HepG2 (cell line): ENCODE measurements at regions not wholly inside any gene's neighbourhood (a gene's known extent, or its start where the extent isn't known, plus 50 kb on each side); places are given as distances from the start of the nearest gene placed in this dataset.

Experiments
- HHEX ChIP-seq: IDR thresholded peaks from 2 replicates; pipeline ENCODE4 v1.6.1; 2016; ENCODE audit warnings: control low read depth
- KDM5A ChIP-seq: fragments of 200-600 bp; sonication (generic); IDR thresholded peaks from 2 replicates; pipeline ENCODE4 v1.7.0; 2018; ENCODE audit warnings: antibody characterized with exemption, mild to moderate bottlenecking, low read length, borderline replicate concordance
- MEIS2 ChIP-seq: sonication (generic); formaldehyde crosslinking; IDR thresholded peaks from 2 replicates; pipeline ENCODE4 v1.9.0; 2021; ENCODE audit warnings: mild to moderate bottlenecking, missing genetic modification reagents
- NFIB ChIP-seq: sonication (generic); formaldehyde crosslinking; IDR thresholded peaks from 2 replicates; pipeline ENCODE4 v1.9.0; 2021; ENCODE audit warnings: missing genetic modification reagents, mild to moderate bottlenecking, borderline replicate concordance
- NFKB2 ChIP-seq: sonication (generic); formaldehyde crosslinking; IDR thresholded peaks from 2 replicates; pipeline ENCODE4 v1.4.0; 2020; ENCODE audit warnings: missing genetic modification reagents, borderline replicate concordance
- PAWR ChIP-seq: sonication (generic); formaldehyde crosslinking; IDR thresholded peaks from 2 replicates; pipeline ENCODE4 v1.4.0; 2020; ENCODE audit warnings: missing genetic modification reagents, mild to moderate bottlenecking, borderline replicate concordance
- RELA ChIP-seq: sonication (generic); formaldehyde crosslinking; IDR thresholded peaks from 2 replicates; pipeline ENCODE4 v1.4.0; 2020; ENCODE audit warnings: missing genetic modification reagents
- RXRB ChIP-seq: IDR thresholded peaks from 2 replicates; pipeline ENCODE4 v1.6.1; 2016; ENCODE audit warnings: borderline replicate concordance, missing genetic modification reagents, missing compliant biosample characterization
- YEATS2 ChIP-seq: sonication (generic); formaldehyde crosslinking; IDR thresholded peaks from 2 replicates; pipeline ENCODE4 v1.4.0; 2020; ENCODE audit warnings: missing genetic modification reagents, borderline replicate concordance
- ZNF720 ChIP-seq: sonication (generic); formaldehyde crosslinking; IDR thresholded peaks from 2 replicates; pipeline ENCODE4 v1.4.0; 2020; ENCODE audit warnings: missing genetic modification reagents
- TF ChIP-seq, protein P1 (sequence below): sonication (generic); formaldehyde crosslinking; IDR thresholded peaks from 2 replicates; pipeline ENCODE4 v1.4.0; 2020; ENCODE audit warnings: mild to moderate bottlenecking, missing genetic modification reagents, borderline replicate concordance
- TF ChIP-seq, protein P2 (sequence below): sonication (generic); formaldehyde crosslinking; IDR thresholded peaks from 2 replicates; pipeline ENCODE4; 2020; ENCODE audit warnings: missing genetic modification reagents, mild to moderate bottlenecking, borderline replicate concordance
- TF ChIP-seq, protein P3 (sequence below): sonication (generic); formaldehyde crosslinking; IDR thresholded peaks from 2 replicates; pipeline ENCODE4 v1.5.0; 2020; ENCODE audit warnings: missing genetic modification reagents
- TF ChIP-seq, protein P4 (sequence below): sonication (generic); formaldehyde crosslinking; IDR thresholded peaks from 2 replicates; pipeline ENCODE4 v1.4.0; 2020; ENCODE audit warnings: missing genetic modification reagents, borderline replicate concordance

DNA sequence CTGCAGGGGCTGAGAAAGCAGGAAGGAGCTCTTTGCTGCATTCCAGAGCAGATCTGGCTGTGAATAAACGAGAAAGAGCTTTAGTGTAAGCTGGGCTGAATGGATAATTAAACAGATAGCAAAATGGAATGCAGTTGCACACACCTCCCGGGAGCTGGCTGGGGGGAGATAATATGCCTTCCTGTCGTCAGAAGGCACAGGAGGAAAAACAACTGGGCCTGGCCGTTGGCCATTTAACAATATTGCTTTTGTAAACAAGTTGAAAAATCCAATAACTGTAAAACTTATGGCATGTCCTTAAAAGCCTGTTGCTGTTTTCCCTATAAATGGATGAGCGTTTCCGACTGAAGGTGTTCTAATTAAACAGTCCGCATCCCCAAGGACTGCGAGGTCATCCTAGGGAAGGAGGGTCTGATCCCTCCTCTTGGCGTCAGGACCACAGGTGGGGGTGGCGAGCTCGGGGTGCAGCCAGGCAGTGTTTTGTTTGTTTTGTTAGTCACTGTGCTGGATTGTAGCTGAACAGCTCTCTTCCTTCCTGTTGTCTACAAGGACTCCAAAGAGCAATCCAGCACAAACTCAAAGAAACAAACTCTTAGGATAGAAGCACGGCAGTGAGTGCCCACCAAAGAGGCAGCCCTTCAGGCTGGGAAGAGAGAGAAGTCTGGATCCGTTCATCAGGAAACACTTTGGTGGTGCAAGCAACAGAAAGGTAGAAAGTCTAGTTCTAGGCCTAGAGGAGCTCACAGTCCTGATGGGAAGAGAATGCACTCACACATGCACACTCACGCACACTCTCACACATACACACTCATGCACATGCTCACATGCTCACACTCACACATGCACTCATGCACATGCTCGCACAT, 133.4 kb upstream of the SMAD3 start (continued):
- TF ChIP-seq, protein P1, sequence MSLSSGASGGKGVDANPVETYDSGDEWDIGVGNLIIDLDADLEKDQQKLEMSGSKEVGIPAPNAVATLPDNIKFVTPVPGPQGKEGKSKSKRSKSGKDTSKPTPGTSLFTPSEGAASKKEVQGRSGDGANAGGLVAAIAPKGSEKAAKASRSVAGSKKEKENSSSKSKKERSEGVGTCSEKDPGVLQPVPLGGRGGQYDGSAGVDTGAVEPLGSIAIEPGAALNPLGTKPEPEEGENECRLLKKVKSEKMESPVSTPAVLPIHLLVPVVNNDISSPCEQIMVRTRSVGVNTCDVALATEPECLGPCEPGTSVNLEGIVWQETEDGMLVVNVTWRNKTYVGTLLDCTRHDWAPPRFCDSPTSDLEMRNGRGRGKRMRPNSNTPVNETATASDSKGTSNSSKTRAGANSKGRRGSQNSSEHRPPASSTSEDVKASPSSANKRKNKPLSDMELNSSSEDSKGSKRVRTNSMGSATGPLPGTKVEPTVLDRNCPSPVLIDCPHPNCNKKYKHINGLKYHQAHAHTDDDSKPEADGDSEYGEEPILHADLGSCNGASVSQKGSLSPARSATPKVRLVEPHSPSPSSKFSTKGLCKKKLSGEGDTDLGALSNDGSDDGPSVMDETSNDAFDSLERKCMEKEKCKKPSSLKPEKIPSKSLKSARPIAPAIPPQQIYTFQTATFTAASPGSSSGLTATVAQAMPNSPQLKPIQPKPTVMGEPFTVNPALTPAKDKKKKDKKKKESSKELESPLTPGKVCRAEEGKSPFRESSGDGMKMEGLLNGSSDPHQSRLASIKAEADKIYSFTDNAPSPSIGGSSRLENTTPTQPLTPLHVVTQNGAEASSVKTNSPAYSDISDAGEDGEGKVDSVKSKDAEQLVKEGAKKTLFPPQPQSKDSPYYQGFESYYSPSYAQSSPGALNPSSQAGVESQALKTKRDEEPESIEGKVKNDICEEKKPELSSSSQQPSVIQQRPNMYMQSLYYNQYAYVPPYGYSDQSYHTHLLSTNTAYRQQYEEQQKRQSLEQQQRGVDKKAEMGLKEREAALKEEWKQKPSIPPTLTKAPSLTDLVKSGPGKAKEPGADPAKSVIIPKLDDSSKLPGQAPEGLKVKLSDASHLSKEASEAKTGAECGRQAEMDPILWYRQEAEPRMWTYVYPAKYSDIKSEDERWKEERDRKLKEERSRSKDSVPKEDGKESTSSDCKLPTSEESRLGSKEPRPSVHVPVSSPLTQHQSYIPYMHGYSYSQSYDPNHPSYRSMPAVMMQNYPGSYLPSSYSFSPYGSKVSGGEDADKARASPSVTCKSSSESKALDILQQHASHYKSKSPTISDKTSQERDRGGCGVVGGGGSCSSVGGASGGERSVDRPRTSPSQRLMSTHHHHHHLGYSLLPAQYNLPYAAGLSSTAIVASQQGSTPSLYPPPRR (CRISPR knock-in tag): peak; percentile 54
- TF ChIP-seq KDM5A (no peak), RELA (CRISPR knock-in tag) (no peak), MEIS2 (CRISPR knock-in tag) (no peak), RXRB (CRISPR knock-in tag) (peak; percentile 88), PAWR (no peak), NFIB (CRISPR knock-in tag) (no peak), NFKB2 (CRISPR knock-in tag) (no peak), ZNF720 (no peak), HHEX (peak; percentile 39; the same call in 1 of the 2 replicates), YEATS2 (CRISPR knock-in tag) (peak; percentile 17; the same call in 1 of the 2 replicates)
- TF ChIP-seq, protein P2, sequence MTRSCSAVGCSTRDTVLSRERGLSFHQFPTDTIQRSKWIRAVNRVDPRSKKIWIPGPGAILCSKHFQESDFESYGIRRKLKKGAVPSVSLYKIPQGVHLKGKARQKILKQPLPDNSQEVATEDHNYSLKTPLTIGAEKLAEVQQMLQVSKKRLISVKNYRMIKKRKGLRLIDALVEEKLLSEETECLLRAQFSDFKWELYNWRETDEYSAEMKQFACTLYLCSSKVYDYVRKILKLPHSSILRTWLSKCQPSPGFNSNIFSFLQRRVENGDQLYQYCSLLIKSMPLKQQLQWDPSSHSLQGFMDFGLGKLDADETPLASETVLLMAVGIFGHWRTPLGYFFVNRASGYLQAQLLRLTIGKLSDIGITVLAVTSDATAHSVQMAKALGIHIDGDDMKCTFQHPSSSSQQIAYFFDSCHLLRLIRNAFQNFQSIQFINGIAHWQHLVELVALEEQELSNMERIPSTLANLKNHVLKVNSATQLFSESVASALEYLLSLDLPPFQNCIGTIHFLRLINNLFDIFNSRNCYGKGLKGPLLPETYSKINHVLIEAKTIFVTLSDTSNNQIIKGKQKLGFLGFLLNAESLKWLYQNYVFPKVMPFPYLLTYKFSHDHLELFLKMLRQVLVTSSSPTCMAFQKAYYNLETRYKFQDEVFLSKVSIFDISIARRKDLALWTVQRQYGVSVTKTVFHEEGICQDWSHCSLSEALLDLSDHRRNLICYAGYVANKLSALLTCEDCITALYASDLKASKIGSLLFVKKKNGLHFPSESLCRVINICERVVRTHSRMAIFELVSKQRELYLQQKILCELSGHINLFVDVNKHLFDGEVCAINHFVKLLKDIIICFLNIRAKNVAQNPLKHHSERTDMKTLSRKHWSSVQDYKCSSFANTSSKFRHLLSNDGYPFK (CRISPR knock-in tag): peak; percentile 46; the same call in 1 of the 2 replicates
- TF ChIP-seq, protein P3, sequence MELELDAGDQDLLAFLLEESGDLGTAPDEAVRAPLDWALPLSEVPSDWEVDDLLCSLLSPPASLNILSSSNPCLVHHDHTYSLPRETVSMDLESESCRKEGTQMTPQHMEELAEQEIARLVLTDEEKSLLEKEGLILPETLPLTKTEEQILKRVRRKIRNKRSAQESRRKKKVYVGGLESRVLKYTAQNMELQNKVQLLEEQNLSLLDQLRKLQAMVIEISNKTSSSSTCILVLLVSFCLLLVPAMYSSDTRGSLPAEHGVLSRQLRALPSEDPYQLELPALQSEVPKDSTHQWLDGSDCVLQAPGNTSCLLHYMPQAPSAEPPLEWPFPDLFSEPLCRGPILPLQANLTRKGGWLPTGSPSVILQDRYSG: no peak
- TF ChIP-seq, protein P4, sequence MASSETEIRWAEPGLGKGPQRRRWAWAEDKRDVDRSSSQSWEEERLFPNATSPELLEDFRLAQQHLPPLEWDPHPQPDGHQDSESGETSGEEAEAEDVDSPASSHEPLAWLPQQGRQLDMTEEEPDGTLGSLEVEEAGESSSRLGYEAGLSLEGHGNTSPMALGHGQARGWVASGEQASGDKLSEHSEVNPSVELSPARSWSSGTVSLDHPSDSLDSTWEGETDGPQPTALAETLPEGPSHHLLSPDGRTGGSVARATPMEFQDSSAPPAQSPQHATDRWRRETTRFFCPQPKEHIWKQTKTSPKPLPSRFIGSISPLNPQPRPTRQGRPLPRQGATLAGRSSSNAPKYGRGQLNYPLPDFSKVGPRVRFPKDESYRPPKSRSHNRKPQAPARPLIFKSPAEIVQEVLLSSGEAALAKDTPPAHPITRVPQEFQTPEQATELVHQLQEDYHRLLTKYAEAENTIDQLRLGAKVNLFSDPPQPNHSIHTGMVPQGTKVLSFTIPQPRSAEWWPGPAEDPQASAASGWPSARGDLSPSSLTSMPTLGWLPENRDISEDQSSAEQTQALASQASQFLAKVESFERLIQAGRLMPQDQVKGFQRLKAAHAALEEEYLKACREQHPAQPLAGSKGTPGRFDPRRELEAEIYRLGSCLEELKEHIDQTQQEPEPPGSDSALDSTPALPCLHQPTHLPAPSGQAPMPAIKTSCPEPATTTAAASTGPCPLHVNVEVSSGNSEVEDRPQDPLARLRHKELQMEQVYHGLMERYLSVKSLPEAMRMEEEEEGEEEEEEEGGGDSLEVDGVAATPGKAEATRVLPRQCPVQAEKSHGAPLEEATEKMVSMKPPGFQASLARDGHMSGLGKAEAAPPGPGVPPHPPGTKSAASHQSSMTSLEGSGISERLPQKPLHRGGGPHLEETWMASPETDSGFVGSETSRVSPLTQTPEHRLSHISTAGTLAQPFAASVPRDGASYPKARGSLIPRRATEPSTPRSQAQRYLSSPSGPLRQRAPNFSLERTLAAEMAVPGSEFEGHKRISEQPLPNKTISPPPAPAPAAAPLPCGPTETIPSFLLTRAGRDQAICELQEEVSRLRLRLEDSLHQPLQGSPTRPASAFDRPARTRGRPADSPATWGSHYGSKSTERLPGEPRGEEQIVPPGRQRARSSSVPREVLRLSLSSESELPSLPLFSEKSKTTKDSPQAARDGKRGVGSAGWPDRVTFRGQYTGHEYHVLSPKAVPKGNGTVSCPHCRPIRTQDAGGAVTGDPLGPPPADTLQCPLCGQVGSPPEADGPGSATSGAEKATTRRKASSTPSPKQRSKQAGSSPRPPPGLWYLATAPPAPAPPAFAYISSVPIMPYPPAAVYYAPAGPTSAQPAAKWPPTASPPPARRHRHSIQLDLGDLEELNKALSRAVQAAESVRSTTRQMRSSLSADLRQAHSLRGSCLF (CRISPR knock-in tag): no peak
